ENCODE measurements at regions not wholly inside any gene's neighbourhood (a gene's known extent, or its start where the extent isn't known, plus 50 kb on each side); places are given as distances from the start of the nearest gene placed in this dataset.
"Not testable (repeated sequence)": the region's sequence is repeated elsewhere in the genome, so short reads cannot be mapped to it uniquely, and the experiment has no call there.

GRCh38 chr11:69220561-69221051 lies 64.9 kb downstream of the SMIM38 start:
- H3K4me3 ChIP-seq (ENCODE audit: low read depth, low read length), result no peak overlapping the region
- TF ChIP-seq CTCF (IDR thresholded peaks at IDR 0.05; ENCODE audit: low read depth, low read length), result no peak

- TF ChIP-seq CTCF (IDR thresholded peaks at IDR 0.05; ENCODE audit: low read depth, low read length), result no peak
- H3K4me3 ChIP-seq (ENCODE audit: low read depth, low read length), result no peak overlapping the region
Observed at GRCh38 chr11:69221086-69221485, 65.4 kb downstream of the SMIM38 start.

- H3K4me3 ChIP-seq (ENCODE audit: low read depth, low read length), result not testable (repeated sequence)
Observed at GRCh38 chr11:69221636-69222035, 65.9 kb downstream of the SMIM38 start.

GRCh38 chr11:69227271-69227670 lies 66.7 kb upstream of the MYEOV start:
- H3K4me3 ChIP-seq (ENCODE audit: low read depth, low read length), result no peak overlapping the region
- no peak for TF ChIP-seq CTCF (IDR thresholded peaks at IDR 0.05; ENCODE audit: low read depth, low read length)

GRCh38 chr11:69229511-69229910 lies 64.4 kb upstream of the MYEOV start:
- H3K4me3 ChIP-seq (ENCODE audit: low read depth, low read length), result no peak overlapping the region
- TF ChIP-seq CTCF (IDR thresholded peaks at IDR 0.05; ENCODE audit: low read depth, low read length), result no peak

- TF ChIP-seq CTCF (IDR thresholded peaks at IDR 0.05; ENCODE audit: low read depth, low read length), result no peak
- no peak overlapping the region for H3K4me3 ChIP-seq (ENCODE audit: low read depth, low read length)
Observed at GRCh38 chr11:69230856-69231425, 63.0 kb upstream of the MYEOV start.

- no peak for TF ChIP-seq CTCF (IDR thresholded peaks at IDR 0.05; ENCODE audit: low read depth, low read length)
- H3K4me3 ChIP-seq (ENCODE audit: low read depth, low read length), result no peak overlapping the region
Observed at GRCh38 chr11:69231466-69232018, 62.4 kb upstream of the MYEOV start.
